HL-60 (cell line): ENCODE measurements at regions not wholly inside any gene's neighbourhood (a gene's known extent, or its start where the extent isn't known, plus 50 kb on each side); places are given as distances from the start of the nearest gene placed in this dataset.

Experiments used
- CTCF ChIP-seq: IDR thresholded peaks from one replicate; pipeline ENCODE4 v1.5.1; 2011; ENCODE audit warnings: low read length, control low read depth, inconsistent platforms; ENCODE audit not compliant: insufficient read depth
- GABPA ChIP-seq: IDR thresholded peaks from 2 replicates; pipeline ENCODE4 v1.6.1; 2012; ENCODE audit warnings: low read depth
- POLR2AphosphoS5 ChIP-seq: IDR thresholded peaks from 2 replicates; pipeline ENCODE4 v1.6.1; 2012; ENCODE audit warnings: low read depth
- REST ChIP-seq: IDR thresholded peaks from 2 replicates; pipeline ENCODE4 v1.6.1; 2012; ENCODE audit warnings: low read depth; ENCODE audit not compliant: insufficient replicate concordance
- SPI1 ChIP-seq: IDR thresholded peaks from 2 replicates; pipeline ENCODE4 v1.6.1; 2012; ENCODE audit warnings: low read depth, mild to moderate bottlenecking, borderline replicate concordance

- TF ChIP-seq CTCF = no peak
- no peak for TF ChIP-seq REST
- no peak for TF ChIP-seq SPI1
- no peak for TF ChIP-seq POLR2AphosphoS5
- TF ChIP-seq GABPA = no peak
Observed at GRCh38 chr3:177453451-177453844, 256.2 kb upstream of the TBL1XR1 start.
